ENCODE measurements at regions not wholly inside any gene's neighbourhood (a gene's known extent, or its start where the extent isn't known, plus 50 kb on each side); places are given as distances from the start of the nearest gene placed in this dataset.

GRCh38 chr18:22839340-22839821, 93.7 kb upstream of the RBBP8 start:
- CTCF ChIA-PET, result interaction anchor here (1.4 to 2.5 kb wide), 3 partner anchors 26 to 91 kb away, joined by 4 to 8 read pairs (median 5); no protein-coding TSS in a partner anchor
- POLR2A ChIA-PET, result interaction anchor here (1.1 kb wide), 1 partner anchor 9 kb away, joined by 3 read pairs; no protein-coding TSS in a partner anchor
- no peak overlapping the region for H3K27ac Mint-ChIP-seq
- TF ChIP-seq IRF1 (CRISPR knock-in tag; IDR thresholded peaks at IDR 0.05), result no peak
- TF ChIP-seq GRHL2 (CRISPR knock-in tag; IDR thresholded peaks at IDR 0.05; ENCODE audit: insufficient replicate concordance, severe bottlenecking), result no peak
- no peak for TF ChIP-seq AR (CRISPR knock-in tag; IDR thresholded peaks at IDR 0.05)
- TF ChIP-seq MLX (CRISPR knock-in tag; IDR thresholded peaks at IDR 0.05), result no peak
- no peak for TF ChIP-seq ERG (CRISPR knock-in tag; IDR thresholded peaks at IDR 0.05)
- ATAC-seq (no peak), DNase-seq (ENCODE audit: low spot score) (no peak)
- no peaks in the 10 kb centered on the region for H3K36me3 Mint-ChIP-seq
- no peak overlapping the region for H3K4me3 Mint-ChIP-seq
- H3K4me1 Mint-ChIP-seq, result no peaks in the 10 kb centered on the region; the same call in 1 of the 2 replicates
- no peaks in the 10 kb centered on the region for H3K27me3 Mint-ChIP-seq (ENCODE audit: low read depth)
- no peaks in the 10 kb centered on the region for H3K9me3 Mint-ChIP-seq

- H3K36me3 Mint-ChIP-seq, result no peaks in the 10 kb centered on the region
- TF ChIP-seq OVOL2 (CRISPR knock-in tag; IDR thresholded peaks at IDR 0.05; ENCODE audit: borderline replicate concordance) (no peak), ZNF425 (CRISPR knock-in tag; conservative IDR thresholded peaks at IDR 0.05) (no peak), FOXK1 (CRISPR knock-in tag; IDR thresholded peaks at IDR 0.05) (no peak), ETV6 (CRISPR knock-in tag; IDR thresholded peaks at IDR 0.05) (no peak), FOXP4 (CRISPR knock-in tag; IDR thresholded peaks at IDR 0.05) (no peak), CREM (CRISPR knock-in tag; IDR thresholded peaks at IDR 0.05) (no peak), NFATC4 (CRISPR knock-in tag; IDR thresholded peaks at IDR 0.05) (no peak)
- TF ChIP-seq, protein P1, sequence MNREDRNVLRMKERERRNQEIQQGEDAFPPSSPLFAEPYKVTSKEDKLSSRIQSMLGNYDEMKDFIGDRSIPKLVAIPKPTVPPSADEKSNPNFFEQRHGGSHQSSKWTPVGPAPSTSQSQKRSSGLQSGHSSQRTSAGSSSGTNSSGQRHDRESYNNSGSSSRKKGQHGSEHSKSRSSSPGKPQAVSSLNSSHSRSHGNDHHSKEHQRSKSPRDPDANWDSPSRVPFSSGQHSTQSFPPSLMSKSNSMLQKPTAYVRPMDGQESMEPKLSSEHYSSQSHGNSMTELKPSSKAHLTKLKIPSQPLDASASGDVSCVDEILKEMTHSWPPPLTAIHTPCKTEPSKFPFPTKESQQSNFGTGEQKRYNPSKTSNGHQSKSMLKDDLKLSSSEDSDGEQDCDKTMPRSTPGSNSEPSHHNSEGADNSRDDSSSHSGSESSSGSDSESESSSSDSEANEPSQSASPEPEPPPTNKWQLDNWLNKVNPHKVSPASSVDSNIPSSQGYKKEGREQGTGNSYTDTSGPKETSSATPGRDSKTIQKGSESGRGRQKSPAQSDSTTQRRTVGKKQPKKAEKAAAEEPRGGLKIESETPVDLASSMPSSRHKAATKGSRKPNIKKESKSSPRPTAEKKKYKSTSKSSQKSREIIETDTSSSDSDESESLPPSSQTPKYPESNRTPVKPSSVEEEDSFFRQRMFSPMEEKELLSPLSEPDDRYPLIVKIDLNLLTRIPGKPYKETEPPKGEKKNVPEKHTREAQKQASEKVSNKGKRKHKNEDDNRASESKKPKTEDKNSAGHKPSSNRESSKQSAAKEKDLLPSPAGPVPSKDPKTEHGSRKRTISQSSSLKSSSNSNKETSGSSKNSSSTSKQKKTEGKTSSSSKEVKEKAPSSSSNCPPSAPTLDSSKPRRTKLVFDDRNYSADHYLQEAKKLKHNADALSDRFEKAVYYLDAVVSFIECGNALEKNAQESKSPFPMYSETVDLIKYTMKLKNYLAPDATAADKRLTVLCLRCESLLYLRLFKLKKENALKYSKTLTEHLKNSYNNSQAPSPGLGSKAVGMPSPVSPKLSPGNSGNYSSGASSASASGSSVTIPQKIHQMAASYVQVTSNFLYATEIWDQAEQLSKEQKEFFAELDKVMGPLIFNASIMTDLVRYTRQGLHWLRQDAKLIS (CRISPR knock-in tag; IDR thresholded peaks at IDR 0.05; ENCODE audit: borderline replicate concordance), result no peak
- TF ChIP-seq, protein P2, sequence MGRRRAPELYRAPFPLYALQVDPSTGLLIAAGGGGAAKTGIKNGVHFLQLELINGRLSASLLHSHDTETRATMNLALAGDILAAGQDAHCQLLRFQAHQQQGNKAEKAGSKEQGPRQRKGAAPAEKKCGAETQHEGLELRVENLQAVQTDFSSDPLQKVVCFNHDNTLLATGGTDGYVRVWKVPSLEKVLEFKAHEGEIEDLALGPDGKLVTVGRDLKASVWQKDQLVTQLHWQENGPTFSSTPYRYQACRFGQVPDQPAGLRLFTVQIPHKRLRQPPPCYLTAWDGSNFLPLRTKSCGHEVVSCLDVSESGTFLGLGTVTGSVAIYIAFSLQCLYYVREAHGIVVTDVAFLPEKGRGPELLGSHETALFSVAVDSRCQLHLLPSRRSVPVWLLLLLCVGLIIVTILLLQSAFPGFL (CRISPR knock-in tag; IDR thresholded peaks at IDR 0.05; ENCODE audit: borderline replicate concordance), result no peak
- TF ChIP-seq, protein P3, sequence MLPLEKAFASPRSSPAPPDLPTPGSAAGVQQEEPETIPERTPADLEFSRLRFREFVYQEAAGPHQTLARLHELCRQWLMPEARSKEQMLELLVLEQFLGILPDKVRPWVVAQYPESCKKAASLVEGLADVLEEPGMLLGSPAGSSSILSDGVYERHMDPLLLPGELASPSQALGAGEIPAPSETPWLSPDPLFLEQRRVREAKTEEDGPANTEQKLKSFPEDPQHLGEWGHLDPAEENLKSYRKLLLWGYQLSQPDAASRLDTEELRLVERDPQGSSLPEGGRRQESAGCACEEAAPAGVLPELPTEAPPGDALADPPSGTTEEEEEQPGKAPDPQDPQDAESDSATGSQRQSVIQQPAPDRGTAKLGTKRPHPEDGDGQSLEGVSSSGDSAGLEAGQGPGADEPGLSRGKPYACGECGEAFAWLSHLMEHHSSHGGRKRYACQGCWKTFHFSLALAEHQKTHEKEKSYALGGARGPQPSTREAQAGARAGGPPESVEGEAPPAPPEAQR (CRISPR knock-in tag; IDR thresholded peaks at IDR 0.05), result no peak
Observed at GRCh38 chr18:22840606-22841144, 92.5 kb upstream of the RBBP8 start.

More at GRCh38 chr18:22840606-22841144, 92.5 kb upstream of the RBBP8 start:
- Mint-ChIP-seq H3K4me3 (no peak overlapping the region), H3K27ac (no peak overlapping the region), H3K9me3 (no peaks in the 10 kb centered on the region), H3K4me1 (no peaks in the 10 kb centered on the region; the same call in 1 of the 2 replicates), H3K27me3 (ENCODE audit: low read depth) (no peaks in the 10 kb centered on the region)
- DNase-seq (ENCODE audit: low spot score) (no peak), ATAC-seq (no peak)
- POLR2A ChIA-PET, result no interaction called here
- CTCF ChIA-PET, result interaction anchor here (1.5 to 2.5 kb wide), 2 partner anchors 42 to 90 kb away, joined by 4 to 8 read pairs; no protein-coding TSS in a partner anchor

All from WTC11 (cell line).